Astrocyte of the spinal cord (primary cell): ENCODE measurements at regions not wholly inside any gene's neighbourhood (a gene's known extent, or its start where the extent isn't known, plus 50 kb on each side); places are given as distances from the start of the nearest gene placed in this dataset.

ENCODE experiments used
- DNase-seq: peaks from one replicate; pipeline ENCODE4 v3.0.0; 2011; ENCODE audit warnings: low read depth, low spot score
- H3K4me3 ChIP-seq: 2 replicates; pipeline ENCODE4 v1.5.1; 2011; ENCODE audit warnings: low read depth, mild to moderate bottlenecking, low read length, moderate library complexity
- in situ Hi-C: cut with HindIII; loops from 2 replicates; pipeline ENCODE4 v1.10.0; 2017; ENCODE audit warnings: low sequenced_read_pairs
- TF ChIP-seq, protein P1 (sequence below): IDR thresholded peaks from 2 replicates; pipeline ENCODE4 v1.5.1; 2012; ENCODE audit warnings: low read depth, mild to moderate bottlenecking, low read length, inconsistent platforms

DNA sequence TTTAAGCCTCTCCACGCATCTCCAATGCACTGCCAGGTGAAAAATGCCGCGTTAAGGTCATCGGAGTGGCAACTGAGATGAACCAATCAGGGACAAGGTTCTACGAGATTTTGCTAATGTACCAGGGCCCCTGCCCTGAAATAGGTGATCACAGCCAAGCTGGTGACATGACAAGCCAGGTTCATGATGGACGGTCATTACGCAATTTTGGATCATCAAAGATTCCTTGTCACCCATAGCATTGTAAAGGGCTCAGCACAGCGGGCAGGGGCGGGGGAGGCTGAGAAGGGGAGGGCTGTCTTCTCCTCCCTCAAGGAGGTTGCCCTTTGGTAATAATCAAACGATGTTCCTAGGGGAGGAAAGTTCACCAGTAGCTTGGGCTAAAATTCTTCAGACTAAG lies 475.5 kb downstream of the NPHP4 start:
- TF ChIP-seq, protein P1, sequence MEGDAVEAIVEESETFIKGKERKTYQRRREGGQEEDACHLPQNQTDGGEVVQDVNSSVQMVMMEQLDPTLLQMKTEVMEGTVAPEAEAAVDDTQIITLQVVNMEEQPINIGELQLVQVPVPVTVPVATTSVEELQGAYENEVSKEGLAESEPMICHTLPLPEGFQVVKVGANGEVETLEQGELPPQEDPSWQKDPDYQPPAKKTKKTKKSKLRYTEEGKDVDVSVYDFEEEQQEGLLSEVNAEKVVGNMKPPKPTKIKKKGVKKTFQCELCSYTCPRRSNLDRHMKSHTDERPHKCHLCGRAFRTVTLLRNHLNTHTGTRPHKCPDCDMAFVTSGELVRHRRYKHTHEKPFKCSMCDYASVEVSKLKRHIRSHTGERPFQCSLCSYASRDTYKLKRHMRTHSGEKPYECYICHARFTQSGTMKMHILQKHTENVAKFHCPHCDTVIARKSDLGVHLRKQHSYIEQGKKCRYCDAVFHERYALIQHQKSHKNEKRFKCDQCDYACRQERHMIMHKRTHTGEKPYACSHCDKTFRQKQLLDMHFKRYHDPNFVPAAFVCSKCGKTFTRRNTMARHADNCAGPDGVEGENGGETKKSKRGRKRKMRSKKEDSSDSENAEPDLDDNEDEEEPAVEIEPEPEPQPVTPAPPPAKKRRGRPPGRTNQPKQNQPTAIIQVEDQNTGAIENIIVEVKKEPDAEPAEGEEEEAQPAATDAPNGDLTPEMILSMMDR = no peak
- no peak for DNase-seq
- in situ Hi-C loops = no loop called here

DNA sequence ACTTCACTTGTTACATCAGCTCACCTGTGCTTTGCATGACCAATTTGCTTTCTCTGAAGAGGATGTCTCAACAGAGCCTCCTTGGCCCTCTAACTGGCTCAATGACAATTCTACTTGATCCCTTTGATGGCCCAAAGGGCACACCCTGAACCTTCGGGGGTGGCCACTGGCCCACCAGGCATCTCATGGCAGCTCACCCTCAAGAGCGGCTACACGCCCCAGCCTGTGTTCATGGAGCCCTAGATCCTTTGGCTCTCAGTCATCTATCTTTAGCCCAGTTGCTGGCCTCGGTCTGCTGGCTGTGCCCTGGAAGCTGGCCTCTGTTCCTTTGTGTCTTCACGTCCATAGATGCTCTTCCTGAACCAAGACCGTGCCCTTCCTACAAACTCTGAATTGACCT lies 476.7 kb downstream of the NPHP4 start:
- no peak overlapping the region for H3K4me3 ChIP-seq
- TF ChIP-seq, protein P1 = no peak
- DNase-seq = no peak
- in situ Hi-C loops = no loop called here

More for the DNA sequence above, 475.5 kb downstream of the NPHP4 start:
- H3K4me3 ChIP-seq = no peak overlapping the region

DNA sequence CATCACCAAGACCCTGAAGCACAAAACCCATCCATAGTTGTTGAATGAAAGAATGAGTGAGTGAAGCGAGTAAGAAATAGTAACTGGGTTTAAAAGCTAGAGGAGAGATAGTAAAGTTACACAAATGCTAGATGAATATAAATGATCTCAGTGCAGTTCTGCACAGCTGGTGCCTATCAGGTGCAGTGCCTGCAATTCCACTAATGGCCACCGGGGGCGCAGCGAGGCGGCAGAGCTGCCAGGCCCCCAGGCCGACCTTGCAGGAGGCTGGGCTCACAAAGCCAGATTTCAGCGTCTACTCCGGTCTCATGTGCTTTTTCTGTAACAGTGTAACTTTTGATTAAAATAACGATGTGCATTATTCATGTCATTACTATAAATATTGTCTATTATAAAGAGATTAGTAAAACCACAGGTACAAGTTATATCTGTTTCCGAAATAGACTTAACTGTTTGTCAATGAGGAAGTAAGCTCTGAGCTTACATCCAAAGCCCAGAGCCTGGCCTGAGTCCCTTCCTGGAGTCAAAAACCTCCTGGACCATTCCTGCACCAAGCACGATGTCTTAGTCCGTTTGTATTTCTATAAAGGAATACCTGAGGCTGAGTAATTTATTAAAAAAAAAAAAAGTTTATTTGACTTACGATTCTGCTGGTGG lies 477.6 kb downstream of the NPHP4 start:
- in situ Hi-C loops = no loop called here
- peak; percentile 5 for DNase-seq
- H3K4me3 ChIP-seq = no peak overlapping the region
- TF ChIP-seq, protein P1 = peak; percentile 98

DNA sequence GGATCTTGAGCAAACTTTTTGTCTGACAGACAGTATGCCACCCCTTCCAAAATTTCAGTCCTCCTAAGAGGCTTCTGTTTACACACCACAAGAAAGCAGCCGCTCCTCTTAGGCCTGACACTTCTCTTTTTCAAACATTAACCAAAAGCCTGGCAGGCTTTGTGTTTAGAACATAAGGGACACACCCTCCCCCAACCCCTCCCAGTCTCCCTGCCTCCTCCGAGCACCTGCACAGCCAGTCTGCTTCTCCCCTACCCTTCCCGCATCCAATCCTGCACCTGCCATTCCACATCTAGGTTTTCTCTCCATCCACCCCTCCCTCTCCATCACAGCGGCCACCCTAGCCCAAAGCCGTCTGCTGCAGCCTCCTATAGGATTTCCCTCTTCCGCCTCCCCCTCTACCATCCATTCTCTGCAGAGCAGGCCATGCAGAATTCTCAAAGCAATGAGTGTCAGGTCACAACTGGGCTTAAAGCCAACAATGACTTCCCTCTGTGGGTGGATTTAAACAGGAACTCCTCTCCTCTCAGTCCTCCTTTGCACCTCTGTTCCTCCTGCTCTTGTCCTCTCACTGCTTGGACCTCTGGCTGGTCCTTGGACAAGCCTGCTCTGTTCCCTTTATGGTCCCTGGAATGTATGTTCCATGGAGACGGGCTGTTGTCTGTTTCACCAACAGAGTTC lies 478.2 kb downstream of the NPHP4 start:
- H3K4me3 ChIP-seq = no peak overlapping the region
- TF ChIP-seq, protein P1 = no peak
- DNase-seq = no peak
- in situ Hi-C loops = no loop called here

- no peak for DNase-seq
- in situ Hi-C loops = no loop called here
- H3K4me3 ChIP-seq = no peak overlapping the region
- TF ChIP-seq, protein P1 = no peak
Measured at GRCh38 chr1:5513179-5513578, 479.0 kb downstream of the NPHP4 start.

DNA sequence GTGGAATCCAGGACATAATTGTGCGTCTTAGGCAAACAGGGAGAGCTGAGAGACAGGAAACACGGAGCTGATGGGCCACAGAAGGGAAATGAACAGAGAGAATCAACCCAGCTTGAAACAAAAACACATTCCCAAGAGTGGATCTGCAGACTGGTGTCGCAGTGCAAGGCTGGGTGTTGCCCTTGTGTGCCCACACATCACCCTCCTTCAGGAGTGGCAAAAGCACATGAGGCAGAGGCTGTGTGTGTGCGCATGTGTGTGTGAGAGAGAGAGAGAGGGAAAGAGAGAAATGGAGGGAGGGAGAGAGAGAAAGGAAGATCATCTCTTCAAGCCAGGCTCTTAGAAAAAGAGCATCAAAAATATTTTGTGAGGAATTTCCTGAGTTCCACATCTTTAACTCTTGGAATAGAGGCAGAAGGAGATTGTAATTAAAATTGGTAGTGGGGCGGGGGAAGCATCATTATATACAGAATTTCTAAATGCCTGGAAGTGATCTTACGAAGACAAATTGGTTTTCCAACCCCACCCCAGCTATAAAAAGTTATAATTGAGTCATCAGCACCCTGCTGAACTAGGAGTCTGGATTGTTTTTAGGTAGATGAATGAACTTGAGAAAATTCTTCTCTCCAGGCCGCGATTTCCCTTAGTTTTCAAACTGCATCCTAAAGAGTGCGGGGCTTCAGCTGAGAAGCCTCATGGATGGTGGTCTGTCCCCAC lies 480.7 kb downstream of the NPHP4 start:
- no peak for DNase-seq
- TF ChIP-seq, protein P1 = no peak
- in situ Hi-C loops = no loop called here
- H3K4me3 ChIP-seq = no peak overlapping the region
